Lower leg skin (tissue), 4 donors: ENCODE measurements at regions not wholly inside any gene's neighbourhood (a gene's known extent, or its start where the extent isn't known, plus 50 kb on each side); places are given as distances from the start of the nearest gene placed in this dataset.

Experiments used
- DNase-seq, 2 donors: peaks; one replicate each; pipeline ENCODE4 v3.0.0-alpha.2; 2019; ENCODE audit warnings: low spot score in 2 of 2
- H3K4me3 ChIP-seq: fragments of 200-600 bp; sonication (generic); 2 replicates; pipeline ENCODE4 v1.5.1; 2017; ENCODE audit warnings: mild to moderate bottlenecking, low read depth; ENCODE audit not compliant: poor library complexity, severe bottlenecking
- POLR2A ChIP-seq, 2 donors: fragments of 450-650 bp; IDR thresholded peaks; one replicate each; pipeline ENCODE4 v1.6.1; 2016 to 2017; ENCODE audit warnings: antibody characterized with exemption in 2 of 2, mild to moderate bottlenecking in 1 of 2, moderate library complexity in 1 of 2
- WGBS, 2 donors: methylation state at CpG; one replicate each; pipeline ENCODE4 v1.1.5; 2018; 5-methylcytosine and 5-hydroxymethylcytosine counted together
- intact Hi-C: fragments of 100-400 bp; cut with DNase I; formaldehyde crosslinking; loops from one replicate; pipeline ENCODE4 v1.15.0; 2023; ENCODE audit warnings: low total_unique reads
- TF ChIP-seq, protein P1 (sequence below), 3 donors: fragments of 450-650 bp; IDR thresholded peaks; one replicate each; pipeline ENCODE4 v1.5.1; 2016; ENCODE audit warnings: antibody characterized with exemption in 3 of 3, mild to moderate bottlenecking in 3 of 3, moderate library complexity in 2 of 3

DNA sequence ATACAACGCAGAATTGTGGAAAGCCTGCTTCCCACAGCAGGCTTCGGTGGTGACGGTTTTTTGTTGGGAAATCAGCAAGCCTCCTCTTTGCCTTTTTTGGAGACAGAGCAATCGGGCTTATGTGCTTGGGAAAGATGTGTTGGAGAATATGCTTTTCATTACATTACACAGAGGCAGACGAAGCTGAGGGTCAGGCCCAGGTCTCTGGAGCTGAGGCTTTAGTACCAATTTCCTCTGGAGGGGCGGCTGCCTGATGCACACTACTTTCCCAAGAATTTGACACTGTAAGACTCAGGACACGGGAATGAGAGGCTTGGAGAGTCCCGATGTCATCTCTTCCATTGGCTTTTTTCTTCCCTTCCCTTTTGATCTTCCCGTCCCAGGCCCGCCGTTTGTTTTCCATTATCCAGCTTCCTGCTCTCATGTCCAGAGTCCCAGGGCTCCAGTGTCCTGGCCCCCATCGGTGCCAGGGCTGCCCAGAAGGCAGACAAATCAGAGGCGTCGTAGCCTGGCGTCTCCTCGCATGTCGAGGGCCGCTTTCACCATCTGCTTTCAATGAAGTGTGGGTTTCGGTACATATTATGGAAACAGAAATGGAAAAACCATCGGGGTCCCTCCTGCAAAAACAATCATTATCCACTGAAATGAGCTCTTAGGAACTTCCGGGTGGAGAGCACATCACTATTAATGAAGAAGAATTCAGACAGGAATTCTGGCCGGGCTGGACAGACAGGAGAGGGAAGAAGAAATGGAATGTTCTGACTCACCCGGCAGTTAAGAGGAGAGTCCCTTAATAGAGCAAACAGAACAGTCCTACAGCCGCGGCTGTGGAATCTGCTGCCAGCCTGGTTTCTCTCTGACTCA lies 123.0 kb upstream of the JCAD start:
- WGBS, 2 donors = 50 to 52% methylated on average over 25 of the region's 25 CpGs
- TF ChIP-seq, protein P1, sequence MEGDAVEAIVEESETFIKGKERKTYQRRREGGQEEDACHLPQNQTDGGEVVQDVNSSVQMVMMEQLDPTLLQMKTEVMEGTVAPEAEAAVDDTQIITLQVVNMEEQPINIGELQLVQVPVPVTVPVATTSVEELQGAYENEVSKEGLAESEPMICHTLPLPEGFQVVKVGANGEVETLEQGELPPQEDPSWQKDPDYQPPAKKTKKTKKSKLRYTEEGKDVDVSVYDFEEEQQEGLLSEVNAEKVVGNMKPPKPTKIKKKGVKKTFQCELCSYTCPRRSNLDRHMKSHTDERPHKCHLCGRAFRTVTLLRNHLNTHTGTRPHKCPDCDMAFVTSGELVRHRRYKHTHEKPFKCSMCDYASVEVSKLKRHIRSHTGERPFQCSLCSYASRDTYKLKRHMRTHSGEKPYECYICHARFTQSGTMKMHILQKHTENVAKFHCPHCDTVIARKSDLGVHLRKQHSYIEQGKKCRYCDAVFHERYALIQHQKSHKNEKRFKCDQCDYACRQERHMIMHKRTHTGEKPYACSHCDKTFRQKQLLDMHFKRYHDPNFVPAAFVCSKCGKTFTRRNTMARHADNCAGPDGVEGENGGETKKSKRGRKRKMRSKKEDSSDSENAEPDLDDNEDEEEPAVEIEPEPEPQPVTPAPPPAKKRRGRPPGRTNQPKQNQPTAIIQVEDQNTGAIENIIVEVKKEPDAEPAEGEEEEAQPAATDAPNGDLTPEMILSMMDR (IDR thresholded peaks at IDR 0.05) = no peak
- no peak for TF ChIP-seq POLR2A (IDR thresholded peaks at IDR 0.05)
- H3K4me3 ChIP-seq = no peak overlapping the region
- DNase-seq = no peak
- intact Hi-C loops = no loop called here

DNA sequence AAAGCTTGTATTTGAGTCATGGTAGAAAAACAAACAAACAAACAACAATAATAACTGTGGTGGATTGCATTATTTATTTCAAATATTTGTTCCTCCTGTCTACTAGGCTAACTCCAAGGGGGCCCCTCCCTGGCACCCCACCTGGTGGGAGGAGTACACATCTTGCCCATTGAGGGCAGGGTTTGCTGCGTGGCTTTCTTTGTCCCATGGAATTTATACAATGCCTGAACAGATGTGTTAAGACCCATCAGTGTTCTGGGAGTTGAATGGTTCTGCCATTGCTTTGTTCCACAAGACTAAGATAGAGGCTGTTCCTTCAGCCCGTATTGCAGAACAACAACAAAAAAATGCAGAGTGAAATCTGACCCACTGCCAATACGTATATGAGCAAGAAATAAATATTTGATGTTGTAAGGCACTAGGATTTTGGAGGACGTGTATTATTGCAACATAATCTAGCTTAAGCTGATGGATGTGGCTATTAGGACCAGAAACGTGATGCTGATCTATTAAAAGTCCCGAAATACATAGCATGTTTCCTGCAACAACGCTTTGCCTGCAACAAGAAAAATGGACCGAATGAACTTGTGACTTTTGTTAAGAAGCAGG lies 119.1 kb upstream of the JCAD start:
- H3K4me3 ChIP-seq = no peak overlapping the region
- DNase-seq = no peak
- WGBS, 2 donors = 59 to 69% methylated on average over 8 of the region's 8 CpGs
- intact Hi-C loops = no loop called here
- TF ChIP-seq POLR2A (IDR thresholded peaks at IDR 0.05) = no peak
- TF ChIP-seq, protein P1 (IDR thresholded peaks at IDR 0.05) = no peak

DNA sequence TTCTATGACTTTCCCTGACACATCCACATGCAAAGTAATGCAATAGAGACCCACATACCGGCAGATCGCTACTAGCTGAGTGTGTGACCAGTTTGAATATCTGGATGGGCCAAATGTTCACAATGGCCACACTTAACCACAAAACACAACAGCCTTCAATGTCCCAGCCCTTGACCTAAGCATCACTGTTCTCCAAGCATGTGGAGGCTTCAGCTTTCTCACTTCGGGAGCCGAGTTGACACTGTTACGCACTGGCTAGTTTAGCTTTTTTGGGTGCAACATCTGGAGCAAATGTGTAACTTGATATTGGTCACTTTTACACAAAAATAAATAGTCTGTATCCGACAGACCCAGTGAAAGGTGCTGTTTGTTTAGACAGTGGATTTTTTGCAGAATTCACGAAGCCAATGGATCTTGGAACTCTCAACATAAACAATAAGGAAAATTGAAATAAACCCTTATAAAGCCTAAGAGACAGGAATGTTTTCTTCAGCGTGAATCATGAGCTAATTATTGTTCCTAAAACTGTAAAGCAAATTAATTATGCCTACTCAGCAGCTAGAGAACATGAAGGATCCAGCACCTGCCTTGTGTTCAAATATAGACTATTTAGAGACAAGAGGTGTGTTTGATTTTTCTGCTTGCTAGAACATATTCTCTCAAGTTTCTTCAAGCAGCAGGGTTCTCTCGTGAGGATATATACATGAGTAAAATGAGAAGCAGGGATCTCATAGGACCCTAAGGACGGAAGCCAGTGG lies 117.6 kb upstream of the JCAD start:
- no peak for TF ChIP-seq POLR2A (IDR thresholded peaks at IDR 0.05)
- TF ChIP-seq, protein P1 (IDR thresholded peaks at IDR 0.05) = no peak
- 77 to 78% methylated on average over 10 of the region's 10 CpGs for WGBS, 2 donors
- intact Hi-C loops = no loop called here
- H3K4me3 ChIP-seq = no peak overlapping the region
- no peak for DNase-seq

DNA sequence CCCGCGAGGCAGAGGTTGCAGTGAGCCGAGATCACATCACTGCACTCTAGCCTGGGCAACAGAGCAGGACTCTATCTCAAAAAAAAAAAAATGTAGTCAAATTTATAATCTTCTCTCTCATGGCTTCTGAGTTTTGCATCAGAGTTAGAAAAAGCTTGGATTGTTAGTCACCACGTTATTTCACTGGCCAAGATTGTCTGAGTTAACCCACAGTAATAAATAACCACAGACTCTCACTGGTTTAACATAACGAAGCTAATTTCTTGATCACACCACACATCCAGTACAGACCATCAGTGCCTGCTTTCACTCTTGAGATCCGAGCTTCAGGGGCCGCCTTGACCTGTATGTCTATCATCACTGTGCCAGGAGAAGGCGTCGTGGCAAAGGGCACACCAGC lies 116.8 kb upstream of the JCAD start:
- TF ChIP-seq, protein P1 (IDR thresholded peaks at IDR 0.05) = no peak
- no peak for TF ChIP-seq POLR2A (IDR thresholded peaks at IDR 0.05)
- intact Hi-C loops = no loop called here
- DNase-seq = no peak
- WGBS, 2 donors = 86 to 88% methylated on average over 9 of the region's 9 CpGs
- H3K4me3 ChIP-seq = no peak overlapping the region

DNA sequence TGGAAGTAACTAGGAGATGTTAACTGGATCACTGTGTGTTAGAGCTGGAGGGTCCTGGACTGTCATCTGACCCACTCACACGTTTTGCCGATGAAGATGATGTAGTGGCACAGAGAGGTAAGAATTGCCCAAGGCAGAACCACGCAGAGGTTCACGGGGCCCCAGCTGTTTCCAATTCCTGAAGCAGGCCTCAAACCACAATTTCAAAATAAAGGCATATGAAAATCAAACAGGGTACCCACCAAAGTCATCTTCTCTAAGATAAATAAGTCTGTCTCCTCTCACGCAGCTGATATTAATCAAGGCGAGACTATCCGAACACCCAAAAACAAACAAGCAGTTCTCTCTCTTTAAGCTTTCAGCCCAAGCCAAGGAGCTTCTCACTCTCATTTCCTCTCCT lies 113.3 kb upstream of the JCAD start:
- intact Hi-C loops = no loop called here
- WGBS, 2 donors = 59 to 72% methylated on average over 7 of the region's 7 CpGs

More for the DNA sequence above, 113.3 kb upstream of the JCAD start:
- TF ChIP-seq POLR2A (IDR thresholded peaks at IDR 0.05) = no peak
- TF ChIP-seq, protein P1 (IDR thresholded peaks at IDR 0.05) = no peak
- no peak overlapping the region for H3K4me3 ChIP-seq
- DNase-seq = no peak
